ENCODE measurements at regions not wholly inside any gene's neighbourhood (a gene's known extent, or its start where the extent isn't known, plus 50 kb on each side); places are given as distances from the start of the nearest gene placed in this dataset.

DNA sequence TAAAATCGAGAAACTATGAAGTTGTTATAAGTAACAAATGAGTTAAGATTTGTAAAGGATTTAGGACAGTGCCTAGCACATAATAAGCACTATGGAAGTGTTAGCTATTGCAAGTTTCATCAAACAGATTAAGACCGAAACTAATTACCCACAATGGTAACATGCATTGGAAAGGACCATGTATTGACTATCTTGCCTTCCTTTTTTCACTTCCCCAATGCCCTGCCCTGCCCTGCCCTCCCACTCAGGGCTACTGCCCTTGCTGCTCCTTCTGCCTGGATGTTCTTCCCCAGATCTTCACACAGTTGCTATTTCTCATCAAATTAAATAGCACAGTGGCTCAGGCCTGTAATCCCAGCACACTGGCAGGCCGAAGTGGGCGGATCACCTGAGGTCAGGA lies 202.1 kb upstream of the PSMD7 start:
- DNase-seq, result no peak

- DNase-seq, result no peak
Observed at GRCh38 chr16:74092336-74092735, 204.3 kb upstream of the PSMD7 start.

DNA sequence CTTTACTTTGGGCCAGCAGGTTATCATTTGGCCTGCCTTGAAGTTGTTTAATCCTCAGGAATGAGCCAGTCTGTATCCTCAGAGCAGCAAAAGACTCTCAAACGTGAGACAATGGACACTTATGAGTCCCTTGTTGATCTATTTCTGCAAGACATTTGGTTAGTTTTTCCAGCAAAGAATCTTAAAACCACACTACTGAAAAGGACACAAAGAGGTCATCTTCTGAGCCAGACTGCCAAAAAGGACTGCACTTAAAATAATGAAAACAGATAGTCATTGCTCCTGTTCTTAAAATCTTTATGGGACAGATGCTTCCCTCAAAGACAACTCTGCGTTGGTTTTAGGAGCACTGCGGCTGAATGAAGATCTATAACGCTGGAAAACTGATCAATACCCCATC lies 205.7 kb upstream of the PSMD7 start:
- no peak for DNase-seq

GRCh38 chr16:74083541-74083940 lies 213.1 kb upstream of the PSMD7 start:
- DNase-seq, result no peak

GRCh38 chr16:74080311-74080710 lies 216.3 kb upstream of the PSMD7 start:
- no peak for DNase-seq

GRCh38 chr16:74079232-74079586 lies 217.4 kb upstream of the PSMD7 start:
- no peak for DNase-seq

DNA sequence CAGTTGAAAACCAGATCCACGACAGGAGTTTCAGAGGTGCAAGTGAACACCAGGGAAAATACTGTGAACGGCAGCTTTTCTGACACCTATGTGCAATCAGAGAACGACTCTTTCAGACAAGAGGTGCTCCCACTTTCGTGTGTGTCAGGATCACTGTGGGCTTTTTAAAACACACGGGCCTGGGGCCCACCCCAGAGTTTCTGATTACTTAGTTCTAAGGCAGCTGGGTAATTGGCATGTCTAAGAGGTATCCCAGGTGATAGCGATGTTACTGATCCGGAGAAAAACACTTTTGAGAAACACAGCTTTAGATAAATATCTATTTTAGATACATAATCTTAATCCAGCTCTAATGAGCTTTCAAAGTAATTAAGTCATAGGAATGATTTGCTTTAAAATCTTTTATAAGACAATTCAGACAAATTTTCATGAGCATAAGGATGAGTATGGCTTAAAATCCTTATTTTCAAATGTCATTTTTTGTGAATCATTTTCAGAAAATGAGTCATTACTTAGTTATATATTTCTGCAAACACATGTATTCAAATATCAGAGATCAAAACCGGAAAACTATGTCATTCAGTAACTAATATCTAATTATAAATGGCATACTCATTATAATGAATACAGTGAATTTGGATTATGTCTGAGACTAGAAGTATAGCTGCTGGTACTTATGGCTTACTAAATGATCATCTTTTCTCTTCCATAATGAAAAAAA lies 217.9 kb upstream of the PSMD7 start:
- no peak for DNase-seq

- DNase-seq, result no peak
Observed at GRCh38 chr16:74076568-74076967, 220.0 kb upstream of the PSMD7 start.

DNA sequence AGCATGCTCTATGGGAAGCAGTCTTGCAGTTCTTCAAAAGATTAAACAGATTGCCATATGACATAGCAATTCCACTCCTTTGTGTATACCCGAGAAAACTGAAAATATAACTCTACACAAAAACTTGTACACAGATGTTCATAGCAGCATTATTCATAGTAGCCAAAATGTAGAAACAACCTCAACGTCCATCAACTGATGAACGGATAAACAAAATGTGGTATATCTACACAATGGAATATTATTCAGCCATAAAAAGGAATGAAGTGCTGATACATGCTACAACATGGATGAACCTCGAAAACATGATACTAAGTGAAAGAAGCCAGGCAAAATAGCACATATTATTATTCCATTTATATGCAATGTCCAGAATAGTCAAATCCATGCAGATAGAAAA lies 221.2 kb upstream of the PSMD7 start:
- DNase-seq, result no peak

DNA sequence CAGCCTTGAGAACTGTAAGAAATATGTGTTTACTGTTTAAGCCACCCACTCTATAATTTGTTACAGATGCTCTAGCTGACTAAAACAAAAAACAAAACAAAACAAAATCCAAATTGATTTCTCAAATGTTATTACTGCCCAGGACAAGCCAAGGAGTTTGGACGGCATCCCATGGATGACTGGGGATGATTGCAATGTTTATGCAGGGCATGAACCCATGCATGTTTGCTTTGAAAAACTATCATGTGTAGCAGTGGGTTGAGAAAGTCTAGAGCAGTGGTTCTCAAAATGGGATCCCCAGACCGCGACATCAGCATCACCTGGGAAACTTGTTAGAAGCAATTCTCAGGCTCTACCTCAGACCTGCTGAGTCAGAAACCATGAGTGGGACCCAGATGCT lies 223.2 kb upstream of the PSMD7 start:
- DNase-seq, result no peak

DNA sequence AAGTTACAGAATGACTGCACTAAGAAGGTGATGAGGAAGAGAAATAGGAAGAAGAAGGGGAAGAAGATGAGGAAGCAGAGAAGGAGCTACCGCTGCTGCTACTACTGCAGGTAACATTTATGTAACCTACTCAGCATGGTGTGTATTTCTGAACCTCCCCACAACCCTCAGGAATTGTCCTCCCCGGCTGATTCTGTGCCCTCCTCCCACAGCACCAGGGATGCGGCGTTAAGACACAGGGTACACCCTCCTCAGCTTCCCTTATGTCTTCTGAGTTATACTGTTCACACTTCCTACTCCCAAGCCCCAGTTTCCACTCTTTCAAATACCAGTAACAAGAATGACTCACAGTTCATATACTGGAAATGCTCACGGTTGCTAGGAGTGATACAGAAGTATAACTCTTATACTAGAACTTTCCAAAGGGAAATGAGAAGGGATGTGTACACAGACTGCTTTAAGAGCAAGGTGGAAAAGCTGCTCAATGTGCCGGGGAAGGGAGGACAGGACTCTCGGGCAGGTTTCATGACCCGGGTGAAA lies 224.5 kb upstream of the PSMD7 start:
- no peak for DNase-seq

DNA sequence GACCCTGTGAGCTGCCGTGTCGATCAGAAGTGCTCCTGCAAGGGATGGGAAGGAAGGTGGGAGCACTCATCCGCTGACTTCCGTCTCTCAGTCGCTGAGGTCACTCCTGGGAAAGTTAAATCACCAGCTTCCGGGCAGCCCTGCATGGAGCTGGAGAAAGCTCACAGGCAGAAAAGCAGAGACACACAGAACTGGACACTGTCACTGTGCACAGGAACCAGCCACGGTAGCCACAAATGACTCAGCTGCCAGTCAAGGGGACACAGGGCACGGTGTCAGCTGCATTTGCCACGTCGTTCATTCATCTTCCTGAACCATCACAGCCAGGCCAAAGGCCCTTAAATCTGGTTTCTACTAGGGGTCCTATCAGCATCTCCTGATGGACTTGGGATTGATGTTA lies 226.4 kb upstream of the PSMD7 start:
- DNase-seq, result no peak

DNA sequence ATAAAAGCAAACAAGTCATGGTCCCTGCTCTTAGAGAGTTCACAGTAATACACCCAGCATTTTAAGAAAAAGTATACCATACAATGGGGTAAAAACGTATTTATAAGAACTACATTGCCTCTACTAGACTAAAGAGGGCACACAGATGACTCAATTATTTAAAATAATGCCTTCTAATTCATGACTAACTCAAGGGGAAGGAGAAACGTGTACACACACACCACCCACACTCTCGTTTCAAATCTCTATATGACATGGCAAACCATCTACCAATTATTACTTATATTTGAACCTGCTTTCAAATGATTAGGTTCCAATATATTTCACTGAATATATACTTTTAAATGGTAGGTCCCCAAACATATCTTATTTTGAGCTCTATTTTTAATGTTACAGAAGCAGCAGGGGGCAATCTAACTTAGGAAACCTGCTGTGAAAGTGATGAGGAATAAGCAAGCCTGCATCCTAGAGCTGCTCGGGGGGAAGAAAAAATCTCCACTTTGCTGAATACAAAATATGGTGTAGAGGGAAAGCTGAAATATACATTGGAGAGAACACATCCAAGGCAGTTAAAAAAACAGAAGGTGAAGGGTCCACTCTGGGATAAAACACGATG lies 232.4 kb upstream of the PSMD7 start:
- DNase-seq, result peak; percentile 70

GRCh38 chr16:74053826-74054225 lies 242.8 kb upstream of the PSMD7 start:
- no peak for DNase-seq

DNA sequence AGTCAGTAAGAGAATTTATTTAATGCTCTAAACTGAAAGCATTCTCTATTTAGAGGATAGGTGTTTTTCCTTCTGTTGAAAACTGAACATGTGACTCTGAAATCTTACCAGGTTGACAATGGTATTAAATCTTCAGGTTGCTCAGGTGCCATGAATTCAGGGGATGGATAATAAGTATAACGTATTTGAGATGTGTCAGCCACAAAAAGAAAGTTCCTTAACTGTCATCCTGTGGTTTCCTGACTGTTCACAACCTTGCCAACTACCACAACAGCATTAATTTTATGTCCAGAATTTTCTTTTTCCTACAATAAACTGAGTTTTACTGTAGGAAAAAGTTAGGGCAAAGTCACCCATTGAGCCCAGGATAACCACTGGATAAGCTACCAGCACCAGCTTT lies 243.3 kb upstream of the PSMD7 start:
- DNase-seq, result no peak

- no peak for DNase-seq
Observed at GRCh38 chr16:74052016-74052415, 244.6 kb upstream of the PSMD7 start.

- DNase-seq, result no peak
Observed at GRCh38 chr16:74049027-74049426, 247.6 kb upstream of the PSMD7 start.

DNA sequence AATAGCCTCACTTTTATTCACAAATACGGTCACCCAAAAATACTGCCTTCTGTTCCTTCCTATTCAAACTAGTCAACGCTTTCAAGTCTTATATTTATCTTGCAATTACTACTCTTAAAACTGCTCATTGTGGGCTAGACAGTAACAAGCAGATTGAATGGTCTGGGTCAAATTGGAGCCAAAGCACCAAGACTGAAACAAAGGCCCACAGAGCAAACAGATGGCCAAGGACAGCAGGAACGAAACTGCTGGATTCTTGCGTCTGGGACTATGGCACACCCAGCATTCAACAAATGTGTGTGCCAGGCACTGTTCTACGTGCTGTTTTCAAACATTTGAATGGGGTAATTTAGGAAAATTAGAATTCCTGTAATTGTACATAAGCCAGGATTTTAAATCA lies 250.1 kb upstream of the PSMD7 start:
- DNase-seq, result peak; percentile 28

GRCh38 chr16:74045513-74045912 lies 251.1 kb upstream of the PSMD7 start:
- DNase-seq, result no peak

DNA sequence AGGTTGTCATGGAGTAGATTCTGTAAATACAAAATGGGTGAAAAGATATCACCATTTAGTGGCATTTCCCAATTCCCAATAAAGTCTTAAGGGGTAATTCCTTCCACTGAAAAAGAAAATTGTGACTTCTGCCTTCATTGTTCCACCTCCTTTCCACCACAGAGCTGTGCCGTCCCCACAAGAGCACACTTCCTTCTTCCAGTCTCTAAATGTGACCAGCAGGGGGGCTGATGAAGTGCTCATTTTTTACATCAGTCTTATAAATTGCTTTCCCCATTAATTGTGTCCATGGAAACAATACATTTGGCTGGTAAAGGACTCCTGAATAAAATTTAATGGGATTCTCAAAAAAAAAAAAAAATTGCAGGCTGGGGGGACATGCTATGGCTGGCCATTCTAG lies 260.8 kb upstream of the PSMD7 start:
- peak; percentile 33 for DNase-seq

- DNase-seq, result peak; percentile 66
Observed at GRCh38 chr16:74034862-74035261, 261.8 kb upstream of the PSMD7 start.

- DNase-seq, result peak; percentile 12
Observed at GRCh38 chr16:74034200-74034599, 262.4 kb upstream of the PSMD7 start.

- DNase-seq, result peak; percentile 48
Observed at GRCh38 chr16:74033441-74033995, 263.1 kb upstream of the PSMD7 start.

GRCh38 chr16:74031551-74031950 lies 265.1 kb upstream of the PSMD7 start:
- DNase-seq, result no peak

Data from NCI-H1092 treated with DMSO at 0.1 percent for 48 hours (cell line).